Endodermal cell (in vitro differentiated cells): ENCODE measurements at regions not wholly inside any gene's neighbourhood (a gene's known extent, or its start where the extent isn't known, plus 50 kb on each side); places are given as distances from the start of the nearest gene placed in this dataset.

Experiments used
- DNase-seq: peaks from one replicate; pipeline ENCODE4 v3.0.0-alpha.2; 2017
- H3K27ac ChIP-seq: 2 replicates; pipeline ENCODE4 v1.5.1; 2013; ENCODE audit warnings: mild to moderate bottlenecking, low read depth, low read length, moderate library complexity
- H3K27me3 ChIP-seq: 2 replicates; pipeline ENCODE4 v1.6.1; 2013; ENCODE audit warnings: mild to moderate bottlenecking, low read length, moderate library complexity; ENCODE audit not compliant: insufficient read depth, control insufficient read depth, poor library complexity, severe bottlenecking
- H3K36me3 ChIP-seq: 2 replicates; pipeline ENCODE4 v1.7.0; 2013; ENCODE audit warnings: mild to moderate bottlenecking, low read length, moderate library complexity; ENCODE audit not compliant: control insufficient read depth, insufficient read depth
- H3K4me1 ChIP-seq: one replicate; pipeline ENCODE4 v1.7.0; 2013; ENCODE audit warnings: low read length; ENCODE audit not compliant: control insufficient read depth, insufficient read depth
- H3K4me3 ChIP-seq: 2 replicates; pipeline ENCODE4 v1.5.1; 2013; ENCODE audit warnings: mild to moderate bottlenecking, low read length, moderate library complexity
- H3K9ac ChIP-seq: 2 replicates; pipeline ENCODE4 v1.6.1; 2013; ENCODE audit warnings: mild to moderate bottlenecking, low read length, moderate library complexity; ENCODE audit not compliant: poor library complexity, severe bottlenecking; ENCODE audit errors: extremely low read depth
- H3K9me3 ChIP-seq: 2 replicates; pipeline ENCODE4 v1.6.1; 2013; ENCODE audit warnings: mild to moderate bottlenecking, low read length, moderate library complexity; ENCODE audit not compliant: control insufficient read depth
- H3K27ac Mint-ChIP-seq: 2 replicates; pipeline ENCODE4 v1.8.0; 2020; ENCODE audit warnings: mixed read lengths
- H3K27me3 Mint-ChIP-seq: 2 replicates; pipeline ENCODE4 v1.8.0; 2021; ENCODE audit warnings: mild to moderate bottlenecking, mixed read lengths; ENCODE audit not compliant: insufficient read depth
- H3K36me3 Mint-ChIP-seq: 2 replicates; pipeline ENCODE4 v1.8.0; 2020; ENCODE audit warnings: low read depth, mixed read lengths
- H3K4me1 Mint-ChIP-seq: 2 replicates; pipeline ENCODE4 v1.8.0; 2020; ENCODE audit warnings: mixed read lengths
- H3K4me3 Mint-ChIP-seq: 2 replicates; pipeline ENCODE4 v1.8.0; 2020; ENCODE audit warnings: mild to moderate bottlenecking, moderate library complexity, mixed read lengths
- H3K9me3 Mint-ChIP-seq: 2 replicates; pipeline ENCODE4 v1.8.0; 2020; ENCODE audit warnings: mild to moderate bottlenecking, mixed read lengths
- CTCF ChIP-seq: fragments of 200-600 bp; sonication (generic); conservative IDR thresholded peaks from 2 replicates; pipeline ENCODE4 v1.5.0; 2021; ENCODE audit warnings: antibody characterized with exemption, mild to moderate bottlenecking
- WGBS, 2 experiments: methylation state at CpG; one replicate each; pipeline versions ENCODE4 v1.1.5 to v1.1.7; 2013; ENCODE audit warnings: missing lambda C conversion rate in 2 of 2, mixed read lengths in 1 of 2; ENCODE audit not compliant: insufficient coverage in 1 of 2, insufficient read length in 1 of 2; 5-methylcytosine and 5-hydroxymethylcytosine counted together

DNA sequence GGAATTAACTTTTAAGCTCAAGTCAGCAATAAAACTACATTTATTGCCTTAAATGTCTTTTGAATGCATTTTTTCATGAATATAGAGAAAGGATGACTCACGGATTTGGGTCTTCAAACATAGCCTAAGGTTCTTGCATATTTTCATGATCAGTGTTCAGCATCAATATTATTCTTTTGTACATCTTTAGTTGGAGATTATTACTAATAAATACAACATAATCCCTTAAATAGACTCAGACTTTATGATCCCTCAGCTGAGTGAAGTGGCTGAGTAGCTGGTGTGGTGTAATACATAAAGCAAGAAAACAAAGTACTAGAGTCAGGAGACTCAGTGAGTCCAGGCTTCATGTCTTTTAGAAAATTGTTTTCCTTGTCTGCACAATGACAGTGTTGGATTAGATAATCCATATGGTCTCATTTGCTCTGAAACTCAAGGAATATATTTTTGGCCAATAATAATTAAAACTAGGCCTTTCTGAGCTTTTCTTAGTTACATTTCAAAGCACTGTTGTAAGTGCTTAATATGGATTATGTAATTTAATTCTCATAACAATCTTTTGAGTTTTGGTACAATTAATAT is 78.3 kb upstream of the UNC5C start:
- H3K27ac Mint-ChIP-seq: no peak overlapping the region
- DNase-seq: no peak
- Histone ChIP-seq H3K9ac (no peak overlapping the region), H3K4me3 (no peak overlapping the region), H3K27ac (no peak overlapping the region), H3K27me3 (no peaks in the 10 kb centered on the region), H3K36me3 (no peaks in the 10 kb centered on the region), H3K9me3 (no peaks in the 10 kb centered on the region), H3K4me1 (peaks cover 4% of the 10 kb centered on the region)
- H3K4me3 Mint-ChIP-seq: no peak overlapping the region
- H3K36me3 Mint-ChIP-seq: no peaks in the 10 kb centered on the region
- H3K9me3 Mint-ChIP-seq: no peaks in the 10 kb centered on the region
- no CpG with 5 or more reads among the region's 1 CpG for WGBS, 2 experiments
- H3K4me1 Mint-ChIP-seq: peaks cover 5% of the 10 kb centered on the region
- H3K27me3 Mint-ChIP-seq: no peaks in the 10 kb centered on the region
- no peak for TF ChIP-seq CTCF

DNA sequence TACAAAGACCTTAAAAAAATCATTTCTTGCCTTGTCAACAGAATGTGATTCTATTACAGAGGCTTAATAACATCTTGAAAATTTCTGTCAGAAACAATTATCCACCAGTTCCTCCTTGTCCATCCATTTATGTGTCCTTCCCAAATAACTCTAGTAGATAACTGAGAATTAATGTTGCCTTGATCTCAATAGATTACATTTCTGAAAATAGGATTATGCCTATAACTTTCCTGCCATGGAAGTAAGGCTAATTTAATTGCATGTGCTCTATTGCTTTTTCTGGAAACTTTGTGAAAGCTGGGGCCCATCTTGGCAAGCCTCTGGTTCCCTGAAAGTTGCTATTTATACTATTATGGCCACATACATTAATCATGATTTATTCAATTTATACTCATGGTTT is 76.2 kb upstream of the UNC5C start:
- no peak overlapping the region for H3K27ac ChIP-seq

DNA sequence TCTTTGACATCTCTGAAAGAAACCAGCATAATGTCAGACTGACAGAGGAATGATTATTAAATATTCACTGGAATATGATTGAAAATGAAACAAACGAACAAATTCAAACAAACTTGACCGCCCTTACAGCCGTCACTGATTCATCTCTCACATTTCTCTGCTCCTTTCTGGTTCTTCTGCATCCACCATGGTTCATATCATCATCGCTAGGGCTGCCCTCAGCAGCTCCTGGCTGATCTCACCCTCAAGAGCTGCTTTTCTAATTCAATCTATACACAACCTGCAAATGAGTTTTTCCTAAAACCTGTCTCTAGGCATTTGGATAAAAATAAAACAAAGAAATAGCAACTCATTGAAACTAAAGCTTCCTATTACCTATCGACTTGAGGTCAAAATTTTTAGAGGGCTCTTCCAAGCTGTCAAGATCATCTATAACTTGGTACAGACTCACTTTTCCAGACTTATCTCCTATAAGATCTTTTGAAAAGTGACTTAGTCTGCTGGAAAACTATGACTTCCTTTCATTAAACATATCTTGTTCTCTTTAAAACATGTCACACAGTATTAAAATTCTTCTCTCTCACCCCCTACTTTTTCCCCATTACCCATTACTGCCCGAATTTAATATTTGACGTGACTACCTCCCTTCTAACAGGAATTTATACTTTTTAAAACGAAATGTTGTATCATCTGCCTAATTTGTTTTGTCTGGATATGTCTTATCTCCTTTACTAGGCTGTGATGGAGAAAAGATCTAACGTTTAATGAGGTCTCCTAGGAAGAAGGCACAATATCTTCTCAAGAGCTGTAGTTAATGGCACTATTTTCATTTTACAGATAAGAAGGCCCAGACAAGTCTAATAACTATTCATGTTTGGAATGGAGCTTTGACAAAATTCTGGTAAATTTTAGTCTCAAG is 71.0 kb upstream of the UNC5C start:
- 87 to 93% methylated on average over 5 to 9 of the region's 9 CpGs for WGBS, 2 experiments
- no peaks in the 10 kb centered on the region for H3K9me3 ChIP-seq
- H3K27ac Mint-ChIP-seq: no peak overlapping the region
- TF ChIP-seq CTCF: no peak
- no peak overlapping the region for H3K4me3 ChIP-seq
- H3K36me3 ChIP-seq: no peaks in the 10 kb centered on the region
- H3K4me1 ChIP-seq: peaks cover 4% of the 10 kb centered on the region
- no peak overlapping the region for H3K4me3 Mint-ChIP-seq
- H3K9ac ChIP-seq: no peak overlapping the region
- DNase-seq: no peak
- no peaks in the 10 kb centered on the region for H3K27me3 ChIP-seq
- H3K4me1 Mint-ChIP-seq: peaks cover 5% of the 10 kb centered on the region
- no peaks in the 10 kb centered on the region for H3K9me3 Mint-ChIP-seq
- no peaks in the 10 kb centered on the region for H3K36me3 Mint-ChIP-seq
- no peak overlapping the region for H3K27ac ChIP-seq
- H3K27me3 Mint-ChIP-seq: no peaks in the 10 kb centered on the region

More for the DNA sequence above, 76.2 kb upstream of the UNC5C start:
- no peak for DNase-seq
- Mint-ChIP-seq H3K4me1 (peaks cover 5% of the 10 kb centered on the region), H3K9me3 (no peaks in the 10 kb centered on the region), H3K27ac (no peak overlapping the region), H3K4me3 (no peak overlapping the region), H3K36me3 (no peaks in the 10 kb centered on the region), H3K27me3 (no peaks in the 10 kb centered on the region)
- H3K4me1 ChIP-seq: peaks cover 4% of the 10 kb centered on the region
- no peaks in the 10 kb centered on the region for H3K27me3 ChIP-seq
- H3K4me3 ChIP-seq: no peak overlapping the region
- TF ChIP-seq CTCF: no peak
- H3K9ac ChIP-seq: no peak overlapping the region
- H3K9me3 ChIP-seq: no peaks in the 10 kb centered on the region
- H3K36me3 ChIP-seq: no peaks in the 10 kb centered on the region
